ENCODE measurements at regions not wholly inside any gene's neighbourhood (a gene's known extent, or its start where the extent isn't known, plus 50 kb on each side); places are given as distances from the start of the nearest gene placed in this dataset.

- no peak for TF ChIP-seq POLR2A (IDR thresholded peaks at IDR 0.05)
- TF ChIP-seq, protein P1, sequence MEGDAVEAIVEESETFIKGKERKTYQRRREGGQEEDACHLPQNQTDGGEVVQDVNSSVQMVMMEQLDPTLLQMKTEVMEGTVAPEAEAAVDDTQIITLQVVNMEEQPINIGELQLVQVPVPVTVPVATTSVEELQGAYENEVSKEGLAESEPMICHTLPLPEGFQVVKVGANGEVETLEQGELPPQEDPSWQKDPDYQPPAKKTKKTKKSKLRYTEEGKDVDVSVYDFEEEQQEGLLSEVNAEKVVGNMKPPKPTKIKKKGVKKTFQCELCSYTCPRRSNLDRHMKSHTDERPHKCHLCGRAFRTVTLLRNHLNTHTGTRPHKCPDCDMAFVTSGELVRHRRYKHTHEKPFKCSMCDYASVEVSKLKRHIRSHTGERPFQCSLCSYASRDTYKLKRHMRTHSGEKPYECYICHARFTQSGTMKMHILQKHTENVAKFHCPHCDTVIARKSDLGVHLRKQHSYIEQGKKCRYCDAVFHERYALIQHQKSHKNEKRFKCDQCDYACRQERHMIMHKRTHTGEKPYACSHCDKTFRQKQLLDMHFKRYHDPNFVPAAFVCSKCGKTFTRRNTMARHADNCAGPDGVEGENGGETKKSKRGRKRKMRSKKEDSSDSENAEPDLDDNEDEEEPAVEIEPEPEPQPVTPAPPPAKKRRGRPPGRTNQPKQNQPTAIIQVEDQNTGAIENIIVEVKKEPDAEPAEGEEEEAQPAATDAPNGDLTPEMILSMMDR (IDR thresholded peaks at IDR 0.05) = no peak
These were observed 100.6 kb downstream of the TLE3 start for GRCh38 chr15:69997161-69997485.
